HG03432 (cell line): ENCODE measurements at regions not wholly inside any gene's neighbourhood (a gene's known extent, or its start where the extent isn't known, plus 50 kb on each side); places are given as distances from the start of the nearest gene placed in this dataset.

Source experiments
- ATAC-seq: cut with Tn5 transposase; IDR thresholded peaks from one replicate; pipeline ENCODE4 v1.9.1; 2021; ENCODE audit warnings: mild to moderate bottlenecking, moderate library complexity; ENCODE audit not compliant: unreplicated experiment

DNA sequence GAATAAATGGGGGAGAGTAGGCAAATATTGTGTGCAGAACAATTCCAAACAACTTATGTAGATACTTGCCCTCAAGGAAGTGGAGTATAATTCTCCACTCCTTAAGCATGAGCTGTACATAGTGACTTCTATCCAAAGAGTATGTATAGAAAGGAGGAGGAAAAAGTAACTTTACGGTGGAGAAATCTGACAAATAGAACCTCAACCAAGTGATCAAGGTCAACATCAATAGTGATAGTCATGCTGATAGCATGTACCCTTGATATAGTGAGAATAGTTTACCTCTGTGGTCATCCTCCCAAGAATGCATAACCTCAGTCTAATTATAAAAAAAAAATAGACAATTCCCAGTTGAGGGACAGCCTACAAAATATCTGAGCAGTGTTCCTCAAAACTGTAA lies 89.1 kb upstream of the NANOS1 start:
- ATAC-seq = no peak

- ATAC-seq = no peak
Measured at GRCh38 chr10:118943253-118943652, 86.3 kb upstream of the NANOS1 start.

GRCh38 chr10:118944959-118945633 lies 84.4 kb upstream of the NANOS1 start:
- ATAC-seq = no peak

GRCh38 chr10:118948786-118949185 lies 80.7 kb upstream of the NANOS1 start:
- no peak for ATAC-seq

DNA sequence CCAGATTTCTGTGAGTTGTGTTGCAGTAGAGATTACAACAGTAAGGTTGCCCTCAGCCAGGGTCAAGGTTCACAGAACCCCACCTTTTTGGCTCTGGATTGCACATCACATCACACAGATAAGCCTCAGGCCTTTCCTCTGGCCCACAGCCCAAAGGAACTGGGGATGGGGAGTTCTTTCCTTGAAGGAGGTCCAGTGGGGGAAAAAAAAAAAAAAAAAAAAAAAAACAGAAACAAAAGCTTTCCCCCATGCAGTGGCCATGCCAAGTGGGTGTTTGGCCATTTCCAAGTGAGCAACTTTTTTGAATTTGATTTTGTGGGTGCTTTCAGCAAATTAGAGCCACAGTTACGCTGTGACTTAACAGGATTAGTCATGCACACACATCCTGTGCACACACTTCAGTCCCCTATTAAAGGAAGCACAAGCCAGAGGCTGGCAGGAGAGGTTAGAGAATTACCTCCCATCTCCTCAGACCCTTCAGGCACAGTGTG lies 79.3 kb upstream of the NANOS1 start:
- no peak for ATAC-seq

- ATAC-seq = no peak
Measured at GRCh38 chr10:118950997-118951637, 78.4 kb upstream of the NANOS1 start.

- no peak for ATAC-seq
Measured at GRCh38 chr10:118952493-118953295, 76.8 kb upstream of the NANOS1 start.

DNA sequence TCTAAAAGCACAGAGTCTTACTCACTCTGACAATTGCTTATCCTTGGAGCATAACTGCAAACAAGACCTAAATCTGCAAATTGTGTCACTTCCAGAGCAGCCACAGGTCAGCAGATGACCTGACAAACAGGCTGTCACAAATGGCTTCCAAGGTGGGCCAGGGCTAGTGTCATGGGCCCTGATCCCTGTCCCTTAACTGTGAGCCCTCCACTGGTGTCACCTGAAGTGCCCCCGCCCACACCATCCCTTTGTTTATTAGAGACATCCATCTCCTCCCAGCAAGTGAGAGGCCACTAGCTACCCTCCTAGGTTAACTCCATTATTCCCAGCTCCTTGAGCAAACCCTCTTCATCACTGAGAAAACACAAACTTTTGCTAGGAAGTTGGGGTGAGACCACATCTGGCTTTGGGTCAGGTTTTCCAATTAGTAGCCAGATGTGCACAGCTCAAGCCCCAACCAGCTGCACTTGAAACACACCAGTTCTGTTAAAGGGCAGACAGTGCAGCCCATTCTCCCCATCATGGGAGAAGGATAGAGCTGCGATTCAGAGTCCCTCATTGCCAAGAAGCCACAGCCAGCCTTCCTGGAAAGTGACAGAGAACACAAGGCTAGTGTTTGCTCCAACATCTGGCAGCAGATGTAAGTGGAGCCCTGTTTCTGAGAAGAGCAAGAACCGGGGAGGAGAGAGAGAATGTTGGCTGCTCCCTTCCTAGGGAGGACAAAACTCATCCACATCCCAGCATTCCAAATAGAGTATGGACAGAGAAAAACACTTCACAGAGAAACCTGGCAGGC lies 75.7 kb upstream of the NANOS1 start:
- no peak for ATAC-seq

DNA sequence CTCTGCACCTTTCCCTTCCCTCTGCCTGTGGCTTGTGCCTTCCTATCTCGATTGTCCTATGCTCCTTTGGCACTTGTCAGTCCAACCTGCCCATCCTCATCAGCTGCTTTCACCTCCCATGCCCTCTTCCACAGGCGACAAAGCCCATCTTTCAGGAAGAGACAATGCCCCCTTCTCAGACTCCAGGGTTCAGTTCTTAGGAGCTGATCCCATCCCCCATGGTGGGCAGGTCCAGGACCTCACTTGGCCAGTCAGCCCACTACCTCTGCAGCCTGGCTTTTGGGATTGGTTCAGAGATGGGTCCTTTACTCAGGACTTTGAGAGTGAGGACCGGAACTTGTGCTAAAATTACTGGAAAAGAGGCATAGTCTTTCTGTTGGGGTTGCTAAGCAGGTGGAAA lies 74.0 kb upstream of the NANOS1 start:
- no peak for ATAC-seq

- no peak for ATAC-seq
Measured at GRCh38 chr10:118955951-118956801, 73.3 kb upstream of the NANOS1 start.

DNA sequence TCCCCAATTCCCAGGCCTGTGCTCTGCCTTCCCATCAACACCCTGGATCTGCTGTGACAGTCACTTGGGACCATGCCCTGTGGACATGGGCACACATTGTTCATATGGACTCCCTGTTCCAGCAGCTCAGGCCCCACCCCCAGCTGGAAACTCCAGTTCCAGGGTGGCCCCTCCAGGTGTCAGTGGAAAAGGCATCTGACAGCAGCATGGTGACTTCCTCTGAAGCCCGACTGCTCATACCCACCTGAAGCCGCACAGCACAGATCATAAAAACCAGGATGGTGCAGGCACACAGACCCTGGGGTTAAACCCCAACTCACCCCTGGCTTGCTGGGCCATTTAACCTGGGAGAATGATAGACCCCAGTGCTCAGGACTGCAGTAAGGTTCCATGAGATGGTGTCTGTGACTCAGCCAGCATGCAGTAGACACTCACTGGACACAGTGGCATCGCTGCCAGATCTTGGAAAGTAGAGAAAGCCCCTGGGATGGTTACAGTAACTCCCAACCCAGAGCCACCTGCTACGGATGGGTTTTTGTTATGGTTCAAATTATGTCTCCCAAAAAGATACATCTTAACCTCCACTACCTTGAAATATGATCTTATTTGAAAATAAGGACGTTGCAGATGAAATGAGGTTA lies 72.6 kb upstream of the NANOS1 start:
- ATAC-seq = no peak

DNA sequence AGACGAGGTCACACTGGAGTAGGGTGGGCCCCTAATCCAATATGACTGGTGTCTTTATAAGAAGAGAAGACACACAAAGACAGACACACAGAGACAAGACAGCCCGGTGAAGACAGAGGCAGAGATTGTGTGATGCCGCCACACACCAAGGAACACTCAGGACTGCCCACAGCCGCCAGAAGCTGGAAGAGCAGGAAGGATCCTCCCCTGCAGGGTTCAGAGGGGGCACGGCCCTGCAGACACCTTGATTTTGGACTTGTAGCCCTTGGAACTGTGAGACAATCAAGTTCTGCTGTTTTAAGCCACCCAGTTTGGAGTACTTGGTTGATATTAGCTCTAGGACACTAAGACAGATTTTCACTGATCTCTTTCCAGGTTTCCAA lies 72.1 kb upstream of the NANOS1 start:
- ATAC-seq = no peak

DNA sequence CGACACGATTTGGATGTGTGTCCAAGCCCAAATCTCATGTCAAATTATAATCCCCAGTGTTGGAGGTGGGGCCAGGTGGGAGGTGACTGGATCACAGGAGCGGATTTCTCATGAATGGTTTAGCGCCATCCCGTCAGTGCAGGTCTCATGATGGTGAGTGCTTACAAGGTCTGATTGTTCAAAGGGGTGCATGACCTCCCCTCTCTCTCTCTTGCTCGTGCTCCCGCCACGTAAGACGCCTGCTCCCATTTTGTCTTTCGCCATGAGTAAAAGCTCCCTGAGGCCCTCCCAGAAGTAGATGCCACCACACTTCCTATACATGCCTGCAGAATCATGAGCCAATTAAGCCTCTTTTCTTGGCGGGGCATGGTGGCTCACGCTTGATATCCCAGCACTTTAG lies 71.5 kb upstream of the NANOS1 start:
- no peak for ATAC-seq

GRCh38 chr10:118958559-118958958 lies 71.0 kb upstream of the NANOS1 start:
- no peak for ATAC-seq

- no peak for ATAC-seq
Measured at GRCh38 chr10:118958984-118959925, 70.3 kb upstream of the NANOS1 start.

DNA sequence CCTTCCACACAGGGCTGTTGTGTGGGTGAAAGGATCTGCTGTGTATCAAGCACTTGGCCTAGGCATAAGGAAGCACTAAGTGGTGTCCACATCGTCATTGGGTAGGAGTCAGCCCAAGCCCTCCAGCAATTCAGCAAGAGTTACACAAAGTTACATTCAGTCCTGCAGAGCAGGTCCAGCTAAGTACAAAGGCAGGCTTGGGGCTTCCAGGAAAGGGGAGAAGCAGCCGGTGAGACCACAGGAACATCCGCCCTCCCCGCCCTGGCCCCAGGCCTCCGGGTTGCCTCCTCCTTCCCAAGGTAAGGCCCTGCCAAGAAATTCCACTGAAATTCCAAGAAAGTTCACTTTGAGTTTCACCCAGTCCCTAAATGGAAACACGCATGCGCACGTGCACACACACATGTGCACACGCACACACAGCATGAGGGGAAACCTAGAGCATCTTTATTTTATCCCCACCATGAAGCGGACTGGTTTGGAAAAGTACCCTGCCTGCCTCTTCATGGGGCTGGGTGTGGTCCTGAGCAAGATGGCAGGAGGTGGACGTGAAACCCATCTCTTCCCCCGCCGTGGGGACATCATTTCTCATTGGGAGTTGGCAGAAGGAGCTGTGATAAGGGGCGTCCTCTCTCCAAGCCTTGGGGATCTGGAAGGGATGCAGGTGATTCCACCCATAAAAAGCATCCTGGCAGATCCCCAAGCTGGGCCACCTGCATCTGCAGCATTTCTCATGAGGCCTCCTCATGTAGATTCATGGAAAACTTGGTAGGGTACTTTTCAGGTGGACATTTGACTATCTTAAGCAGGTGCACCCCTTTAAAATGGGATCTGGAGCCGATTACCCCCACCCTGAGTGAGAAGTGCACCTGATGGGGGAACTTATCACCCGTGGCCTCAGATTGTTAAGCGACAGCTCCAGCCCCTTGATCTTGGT lies 69.1 kb upstream of the NANOS1 start:
- ATAC-seq = no peak

- no peak for ATAC-seq
Measured at GRCh38 chr10:118961436-118961835, 68.1 kb upstream of the NANOS1 start.
